ENCODE measurements at regions not wholly inside any gene's neighbourhood (a gene's known extent, or its start where the extent isn't known, plus 50 kb on each side); places are given as distances from the start of the nearest gene placed in this dataset.

DNA sequence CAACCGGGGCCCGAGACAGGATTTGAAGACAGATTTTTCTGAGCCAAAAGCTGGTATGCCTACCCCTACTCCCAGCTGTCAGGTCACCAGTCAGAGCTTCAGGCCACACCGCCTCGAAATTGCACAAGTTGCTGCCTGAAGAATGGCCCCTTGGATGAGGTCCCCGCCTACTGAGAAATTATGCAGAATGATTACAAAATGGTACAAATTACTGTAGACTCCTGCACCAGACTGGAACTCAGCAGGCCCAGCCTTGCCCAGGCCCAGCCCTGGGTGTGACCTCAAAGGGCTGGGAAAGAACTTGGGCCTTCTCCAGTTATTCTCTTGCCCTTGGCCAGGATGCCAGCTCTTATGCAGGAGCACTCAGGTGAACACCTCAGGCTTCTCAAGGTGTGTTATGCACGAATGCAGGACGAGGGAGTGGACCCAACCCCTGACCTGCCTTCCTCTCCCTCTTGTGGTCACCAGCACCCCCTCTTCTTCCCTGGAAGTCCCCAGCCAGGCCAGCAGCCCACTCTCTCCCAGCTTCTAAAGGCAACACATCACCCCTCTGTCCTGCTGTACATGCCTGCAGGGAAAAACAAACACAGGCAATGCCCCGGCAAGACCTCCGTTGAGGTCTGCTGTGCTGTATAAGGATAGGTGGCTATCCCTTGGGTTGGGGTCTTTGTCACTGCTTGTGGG lies 88.7 kb upstream of the NAA20 start:
- no peaks in the 10 kb centered on the region for H3K27me3 ChIP-seq (ENCODE audit: control insufficient read depth in 2 of 2, insufficient read depth in 2 of 2, low read length in 2 of 2)
- no peak overlapping the region for H2AFZ ChIP-seq (ENCODE audit: insufficient read depth, low read depth, low read length, poor library complexity, severe bottlenecking)
- H3K4me1 ChIP-seq (ENCODE audit: control insufficient read depth in 1 of 2, insufficient read depth in 2 of 2, low read length in 2 of 2), result peaks cover 45 to 52% of the 10 kb centered on the region in 2 donors
- Mint-ChIP-seq H3K36me3 (peaks cover 9 to 20% of the 10 kb centered on the region in 2 donors), H3K27ac (peak overlapping the region; percentile 75 to 93 (median 90)), H3K27me3 (ENCODE audit: low read depth in 3 of 3) (no peaks in the 10 kb centered on the region), H3K9me3 (peaks cover 0 to 2% (median 0%) of the 10 kb centered on the region in 7 donors), H3K4me1 (peaks cover 53% of the 10 kb centered on the region), H3K4me3 (no peak overlapping the region)
- TF ChIP-seq CTCF (IDR thresholded peaks at IDR 0.05), result no peak
- H4K20me1 ChIP-seq (ENCODE audit: insufficient read depth, low read length), result no peaks in the 10 kb centered on the region
- H3K4me3 ChIP-seq (replicated peaks in 1 of 3; ENCODE audit: low read depth in 2 of 3, low read length in 3 of 3), result peak overlapping the region in 1 of 3 experiments; percentile 16
- peak; percentile 36 to 61 (median 56) for DNase-seq
- no peak overlapping the region for H3K9ac ChIP-seq (ENCODE audit: insufficient read depth, low read length, poor library complexity, severe bottlenecking)
- H3K27ac ChIP-seq (ENCODE audit: low read depth in 1 of 2, low read length in 2 of 2), result peak overlapping the region; percentile 58 to 67
- 81% methylated on average over 6 of the region's 9 CpGs for WGBS (ENCODE audit: insufficient coverage)
- intact Hi-C loops (cut with micrococcal nuclease), result no loop called here
- peaks cover 6% of the 10 kb centered on the region for H3K79me2 ChIP-seq (ENCODE audit: insufficient read depth, low read length)
- no peaks in the 10 kb centered on the region for H3K9me3 ChIP-seq (replicated peaks in 1 of 2; ENCODE audit: control insufficient read depth in 1 of 2, insufficient read depth in 1 of 2, low read length in 2 of 2)
- no peaks in the 10 kb centered on the region for H3K36me3 ChIP-seq (replicated peaks in 1 of 2; ENCODE audit: control insufficient read depth in 1 of 2, insufficient read depth in 2 of 2, low read length in 2 of 2)
- H3K4me2 ChIP-seq (replicated peaks; ENCODE audit: extremely low read depth, low read length, poor library complexity, severe bottlenecking), result peak overlapping the region; percentile 2

DNA sequence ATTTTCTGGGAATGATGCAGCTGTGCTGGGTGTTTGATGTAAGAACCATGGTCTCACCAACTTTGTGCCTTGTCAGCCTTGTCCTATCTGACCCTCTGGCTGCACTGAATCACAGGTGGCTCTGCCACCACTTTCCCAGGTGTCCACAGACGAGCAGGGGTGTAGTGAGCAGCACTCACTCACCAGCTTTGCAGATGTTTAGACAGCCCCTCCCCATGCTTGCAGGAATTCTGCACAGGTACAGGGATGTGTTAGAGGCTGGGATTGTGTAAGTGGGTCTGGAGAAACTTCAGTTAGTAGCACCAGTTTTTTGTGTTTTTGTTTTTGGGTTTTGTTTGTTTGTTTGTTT lies 88.2 kb upstream of the NAA20 start:
- Histone ChIP-seq H3K36me3 (replicated peaks in 1 of 2; ENCODE audit: control insufficient read depth in 1 of 2, insufficient read depth in 2 of 2, low read length in 2 of 2) (no peaks in the 10 kb centered on the region), H3K27ac (ENCODE audit: low read depth in 1 of 2, low read length in 2 of 2) (peak overlapping the region; percentile 58 to 67), H3K4me1 (ENCODE audit: control insufficient read depth in 1 of 2, insufficient read depth in 2 of 2, low read length in 2 of 2) (peaks cover 51 to 57% of the 10 kb centered on the region in 2 donors), H3K4me2 (replicated peaks; ENCODE audit: extremely low read depth, low read length, poor library complexity, severe bottlenecking) (no peak overlapping the region), H3K27me3 (ENCODE audit: control insufficient read depth in 2 of 2, insufficient read depth in 2 of 2, low read length in 2 of 2) (no peaks in the 10 kb centered on the region), H2AFZ (ENCODE audit: insufficient read depth, low read depth, low read length, poor library complexity, severe bottlenecking) (no peak overlapping the region), H3K4me3 (replicated peaks in 1 of 3; ENCODE audit: low read depth in 2 of 3, low read length in 3 of 3) (peak overlapping the region in 1 of 3 experiments; percentile 16), H3K9ac (ENCODE audit: insufficient read depth, low read length, poor library complexity, severe bottlenecking) (no peak overlapping the region), H4K20me1 (ENCODE audit: insufficient read depth, low read length) (no peaks in the 10 kb centered on the region), H3K79me2 (ENCODE audit: insufficient read depth, low read length) (peaks cover 6% of the 10 kb centered on the region), H3K9me3 (replicated peaks in 1 of 2; ENCODE audit: control insufficient read depth in 1 of 2, insufficient read depth in 1 of 2, low read length in 2 of 2) (no peaks in the 10 kb centered on the region)
- no peak for TF ChIP-seq CTCF (IDR thresholded peaks at IDR 0.05)
- WGBS (ENCODE audit: insufficient coverage), result 83% methylated on average over 1 of the region's 1 CpG
- peaks cover 57% of the 10 kb centered on the region for H3K4me1 Mint-ChIP-seq
- H3K4me3 Mint-ChIP-seq, result no peak overlapping the region
- peaks cover 0 to 2% (median 0%) of the 10 kb centered on the region in 7 donors for H3K9me3 Mint-ChIP-seq
- no peaks in the 10 kb centered on the region for H3K27me3 Mint-ChIP-seq (ENCODE audit: low read depth in 3 of 3)
- H3K36me3 Mint-ChIP-seq, result peaks cover 9 to 20% of the 10 kb centered on the region in 2 donors
- H3K27ac Mint-ChIP-seq, result peak overlapping the region; percentile 75 to 93 (median 87)
- intact Hi-C loops (cut with micrococcal nuclease), result no loop called here
- no peak for DNase-seq
